ENCODE measurements at regions not wholly inside any gene's neighbourhood (a gene's known extent, or its start where the extent isn't known, plus 50 kb on each side); places are given as distances from the start of the nearest gene placed in this dataset.

- DNase-seq = no peak
- TF ChIP-seq POLR2A (IDR thresholded peaks at IDR 0.05; ENCODE audit: low read length) = no peak
- no peak for TF ChIP-seq GATA1 (IDR thresholded peaks at IDR 0.05; ENCODE audit: low read depth, low read length)
Observed at GRCh38 chr18:78911751-78912283, 67.8 kb upstream of the SALL3 start.

- no peak for DNase-seq
- TF ChIP-seq POLR2A (IDR thresholded peaks at IDR 0.05; ENCODE audit: low read length) (no peak), GATA1 (IDR thresholded peaks at IDR 0.05; ENCODE audit: low read depth, low read length) (no peak)
Observed at GRCh38 chr18:78912336-78912735, 67.3 kb upstream of the SALL3 start.

GRCh38 chr18:78912844-78913243, 66.8 kb upstream of the SALL3 start:
- no peak for DNase-seq
- no peak for TF ChIP-seq POLR2A (IDR thresholded peaks at IDR 0.05; ENCODE audit: low read length)
- no peak for TF ChIP-seq GATA1 (IDR thresholded peaks at IDR 0.05; ENCODE audit: low read depth, low read length)

GRCh38 chr18:78913395-78913794, 66.2 kb upstream of the SALL3 start:
- no peak for DNase-seq
- no peak for TF ChIP-seq GATA1 (IDR thresholded peaks at IDR 0.05; ENCODE audit: low read depth, low read length)
- no peak for TF ChIP-seq POLR2A (IDR thresholded peaks at IDR 0.05; ENCODE audit: low read length)

GRCh38 chr18:78913830-78914231, 65.8 kb upstream of the SALL3 start:
- no peak for TF ChIP-seq GATA1 (IDR thresholded peaks at IDR 0.05; ENCODE audit: low read depth, low read length)
- no peak for TF ChIP-seq POLR2A (IDR thresholded peaks at IDR 0.05; ENCODE audit: low read length)
- DNase-seq = no peak

- TF ChIP-seq GATA1 (IDR thresholded peaks at IDR 0.05; ENCODE audit: low read depth, low read length) (no peak), POLR2A (IDR thresholded peaks at IDR 0.05; ENCODE audit: low read length) (no peak)
- DNase-seq = no peak
Observed at GRCh38 chr18:78914249-78914935, 65.2 kb upstream of the SALL3 start.

- TF ChIP-seq POLR2A (IDR thresholded peaks at IDR 0.05; ENCODE audit: low read length) = no peak
- TF ChIP-seq GATA1 (IDR thresholded peaks at IDR 0.05; ENCODE audit: low read depth, low read length) = no peak
- no peak for DNase-seq
Observed at GRCh38 chr18:78915446-78916008, 64.1 kb upstream of the SALL3 start.

- no peak for DNase-seq
- TF ChIP-seq GATA1 (IDR thresholded peaks at IDR 0.05; ENCODE audit: low read depth, low read length) (no peak), POLR2A (IDR thresholded peaks at IDR 0.05; ENCODE audit: low read length) (no peak)
Observed at GRCh38 chr18:78918707-78919106, 60.9 kb upstream of the SALL3 start.

- no peak for DNase-seq
- TF ChIP-seq GATA1 (IDR thresholded peaks at IDR 0.05; ENCODE audit: low read depth, low read length) = no peak
- no peak for TF ChIP-seq POLR2A (IDR thresholded peaks at IDR 0.05; ENCODE audit: low read length)
Observed at GRCh38 chr18:78919956-78920355, 59.7 kb upstream of the SALL3 start.

- no peak for DNase-seq
- TF ChIP-seq POLR2A (IDR thresholded peaks at IDR 0.05; ENCODE audit: low read length) = no peak
- TF ChIP-seq GATA1 (IDR thresholded peaks at IDR 0.05; ENCODE audit: low read depth, low read length) = no peak
Observed at GRCh38 chr18:78920456-78921138, 59.0 kb upstream of the SALL3 start.

GRCh38 chr18:78922856-78923255, 56.8 kb upstream of the SALL3 start:
- no peak for DNase-seq
- TF ChIP-seq POLR2A (IDR thresholded peaks at IDR 0.05; ENCODE audit: low read length) (no peak), GATA1 (IDR thresholded peaks at IDR 0.05; ENCODE audit: low read depth, low read length) (no peak)

GRCh38 chr18:78924301-78924700, 55.3 kb upstream of the SALL3 start:
- no peak for DNase-seq
- TF ChIP-seq POLR2A (IDR thresholded peaks at IDR 0.05; ENCODE audit: low read length) = no peak
- no peak for TF ChIP-seq GATA1 (IDR thresholded peaks at IDR 0.05; ENCODE audit: low read depth, low read length)

GRCh38 chr18:78924786-78925540, 54.7 kb upstream of the SALL3 start:
- TF ChIP-seq GATA1 (IDR thresholded peaks at IDR 0.05; ENCODE audit: low read depth, low read length) (no peak), POLR2A (IDR thresholded peaks at IDR 0.05; ENCODE audit: low read length) (no peak)
- DNase-seq = no peak

Measured in erythroblast (primary cell).